K562 (cell line): ENCODE measurements at regions not wholly inside any gene's neighbourhood (a gene's known extent, or its start where the extent isn't known, plus 50 kb on each side); places are given as distances from the start of the nearest gene placed in this dataset.
A peak's percentile ranks its signal among the peaks of the same experiment; 100 is the strongest.
"Not testable (repeated sequence)": the region's sequence is repeated elsewhere in the genome, so short reads cannot be mapped to it uniquely, and the experiment has no call there.

Experiments used
- ATAC-seq: fragments of 200-7000 bp; cut with Tn5 transposase; 3 replicates; pipeline ENCODE4 v1.9.1; 2020; ENCODE audit warnings: moderate library complexity
- BruUV-seq: library from RNA; stranded (reverse); fragments of 400-500 nt; replicated peaks from 2 replicates; lab custom pipeline; 2021; lab: Mats Ljungman, UMichigan
- CTCF ChIA-PET: fragments of 300-600 bp; formaldehyde crosslinking; extraction: SDS; loops from one replicate; lab custom pipeline; 2021; ENCODE audit warnings: low intra/inter-chr PET ratio; lab: Yijun Ruan, JAX
- POLR2A ChIA-PET: fragments of 300-600, 350-650 bp; sonication (Branson Sonifier 250); formaldehyde crosslinking; extraction: SDS; loops from one replicate; lab custom pipeline; 2021; ENCODE audit warnings: antibody characterized with exemption, inconsistent platforms; lab: Yijun Ruan, JAX
- DNase-seq, 4 experiments: peaks; one replicate each; pipeline versions ENCODE4 v3.0.0 to v3.0.0-alpha.2; 2011 to 2018; ENCODE audit warnings: low spot score in 3 of 4, mixed read lengths in 3 of 4; ENCODE audit errors: extremely low read depth in 1 of 4
- FAIRE-seq: peaks from 2 replicates; lab custom pipeline; 2011; peaks lifted over from hg19 to GRCh38; lab: Jason Lieb, UNC
- H2AFZ ChIP-seq: 2 replicates; pipeline ENCODE4 v1.6.0; 2011; ENCODE audit warnings: low read depth, low read length, control low read depth, inconsistent platforms
- H3K27ac ChIP-seq: fragments of 200-600 bp; 3 replicates; pipeline ENCODE4 v1.8.0; 2011; ENCODE audit warnings: low read depth, mild to moderate bottlenecking, control low read depth, inconsistent platforms, low read length, moderate library complexity, mixed read lengths; ENCODE audit errors: extremely low read depth
- H3K27me3 ChIP-seq, 2 experiments: fragments of 300-600 bp in 1 of 2; 2 replicates in 1 of 2; 3 replicates in 1 of 2; pipeline versions ENCODE4 v1.6.0 to v1.8.0; 2011; ENCODE audit warnings: inconsistent platforms in 2 of 2, low read length in 2 of 2, mild to moderate bottlenecking in 1 of 2, mixed read lengths in 1 of 2, moderate library complexity in 1 of 2; ENCODE audit not compliant: control insufficient read depth in 2 of 2, insufficient read depth in 2 of 2
- H3K36me3 ChIP-seq: fragments of 300-600 bp; 3 replicates; pipeline ENCODE4 v1.8.0; 2011; ENCODE audit warnings: mild to moderate bottlenecking, low read length, inconsistent platforms; ENCODE audit not compliant: control insufficient read depth, insufficient read depth
- H3K4me1 ChIP-seq, 2 experiments: fragments of 200-600 bp in 1 of 2; replicated peaks in 1 of 2; 2 replicates in 1 of 2; 3 replicates in 1 of 2; pipeline versions ENCODE4 v1.5.1 to v1.8.0; 2011; ENCODE audit warnings: inconsistent platforms in 2 of 2, low read length in 2 of 2, mild to moderate bottlenecking in 1 of 2, mixed read lengths in 1 of 2, moderate library complexity in 1 of 2; ENCODE audit not compliant: control insufficient read depth in 2 of 2, insufficient read depth in 2 of 2
- H3K4me2 ChIP-seq: 2 replicates; pipeline ENCODE4 v1.6.1; 2011; ENCODE audit warnings: low read length, control low read depth, inconsistent platforms, mixed read lengths; ENCODE audit not compliant: insufficient read depth
- H3K4me3 ChIP-seq: fragments of 200-600 bp; sonication (generic), shearing (Covaris generic); 2 replicates; pipeline ENCODE4 v1.5.1; 2016; ENCODE audit warnings: control low read depth, inconsistent platforms
- H3K79me2 ChIP-seq: fragments of 200-600 bp; 3 replicates; pipeline ENCODE4 v1.8.0; 2011; ENCODE audit warnings: low read length, inconsistent platforms; ENCODE audit not compliant: control insufficient read depth, insufficient read depth
- H3K9ac ChIP-seq, 2 experiments: 2 replicates each; pipeline versions ENCODE4 v1.6.0 to v1.6.1; 2011; ENCODE audit warnings: low read depth in 2 of 2, low read length in 2 of 2, control low read depth in 1 of 2, inconsistent platforms in 1 of 2, mild to moderate bottlenecking in 1 of 2, mixed read lengths in 1 of 2; ENCODE audit not compliant: insufficient read depth in 1 of 2
- H3K9me1 ChIP-seq: one replicate; pipeline ENCODE4 v1.6.0; 2011; ENCODE audit warnings: inconsistent platforms, mild to moderate bottlenecking, low read length, moderate library complexity; ENCODE audit not compliant: control insufficient read depth, insufficient read depth
- H3K9me3 ChIP-seq: replicated peaks from 2 replicates; pipeline ENCODE4 v1.5.1; 2011; ENCODE audit warnings: low read depth, low read length, inconsistent platforms; ENCODE audit not compliant: control insufficient read depth, insufficient read depth
- H4K20me1 ChIP-seq: replicated peaks from 2 replicates; pipeline ENCODE4 v1.6.1; 2011; ENCODE audit warnings: low read length, inconsistent platforms, mixed read lengths; ENCODE audit not compliant: control insufficient read depth, insufficient read depth
- WGBS: fragments of 100-300 bp; shearing (Covaris generic); methylation state at CpG from one replicate; pipeline ENCODE4 v1.1.6; 2016; ENCODE audit warnings: low coverage, mixed read lengths; ENCODE audit not compliant: insufficient coverage; ENCODE audit errors: missing lambda C conversion rate; 5-methylcytosine and 5-hydroxymethylcytosine counted together
- in situ Hi-C: fragments of 300-500 bp; cut with MboI; formaldehyde crosslinking; loops from 4 replicates; pipeline ENCODE4 v1.15.0; 2018; ENCODE audit warnings: inconsistent platforms, mixed read lengths
- intact Hi-C: fragments of 100-400 bp; cut with micrococcal nuclease; formaldehyde crosslinking; loops from 2 replicates; pipeline ENCODE4 v1.14.2; 2022

- H3K4me3 ChIP-seq, H3K4me2 ChIP-seq, H2AFZ ChIP-seq, CTCF ChIA-PET, H4K20me1 ChIP-seq, H3K9me3 ChIP-seq, DNase-seq, H3K27ac ChIP-seq, intact Hi-C loops, H3K4me1 ChIP-seq, BruUV-seq, H3K9ac ChIP-seq, in situ Hi-C loops, H3K27me3 ChIP-seq, FAIRE-seq, POLR2A ChIA-PET, ATAC-seq, H3K9me1 ChIP-seq: not testable (repeated sequence)
- peaks cover 35% of the 10 kb centered on the region for H3K79me2 ChIP-seq
- peaks cover 28% of the 10 kb centered on the region for H3K36me3 ChIP-seq
- WGBS, result 50% methylated on average over 9 of the region's 9 CpGs
Observed at GRCh38 chr21:5236846-5237675, 5284.3 kb upstream of the TPTE start.

- peak overlapping the region in 1 of 2 experiments; percentile 43; a peak in 1 of 4 replicates for H3K9ac ChIP-seq
- H3K36me3 ChIP-seq, result peaks cover 21% of the 10 kb centered on the region
- peak overlapping the region; percentile 66 for H3K4me2 ChIP-seq
- H3K9me1 ChIP-seq, DNase-seq, H2AFZ ChIP-seq, H4K20me1 ChIP-seq, H3K4me1 ChIP-seq, ATAC-seq, H3K27me3 ChIP-seq, POLR2A ChIA-PET, in situ Hi-C loops, CTCF ChIA-PET, FAIRE-seq, H3K9me3 ChIP-seq, BruUV-seq, intact Hi-C loops: not testable (repeated sequence)
- WGBS, result 38% methylated on average over 5 of the region's 5 CpGs
- peaks cover 47% of the 10 kb centered on the region for H3K79me2 ChIP-seq
- H3K27ac ChIP-seq, result peak overlapping the region; percentile 17; the same call in 2 of the 3 replicates
- H3K4me3 ChIP-seq, result peak overlapping the region; percentile 26; the same call in 1 of the 2 replicates
Observed at GRCh38 chr21:5240521-5240920, 5280.9 kb upstream of the TPTE start.
